ENCODE measurements at regions not wholly inside any gene's neighbourhood (a gene's known extent, or its start where the extent isn't known, plus 50 kb on each side); places are given as distances from the start of the nearest gene placed in this dataset.

GRCh38 chr5:143748516-143748915, 63.4 kb upstream of the HMHB1 start:
- no peaks in the 10 kb centered on the region for H3K4me1 ChIP-seq (ENCODE audit: control insufficient read depth, insufficient read depth, low read length, unreplicated experiment)
- H3K79me2 ChIP-seq (ENCODE audit: control insufficient read depth, insufficient read depth, low read length, unreplicated experiment) = no peaks in the 10 kb centered on the region
- no peak overlapping the region for H2AFZ ChIP-seq (ENCODE audit: low read length, unreplicated experiment)
- H3K4me3 ChIP-seq (ENCODE audit: low read depth, low read length) = no peak overlapping the region
- no peak overlapping the region for H3K27ac ChIP-seq (ENCODE audit: low read depth, low read length)
- H3K36me3 ChIP-seq (ENCODE audit: insufficient read depth, low read length) = no peaks in the 10 kb centered on the region
- no peaks in the 10 kb centered on the region for H3K27me3 ChIP-seq (ENCODE audit: insufficient read depth, low read length)

GRCh38 chr5:143742951-143743350, 69.0 kb upstream of the HMHB1 start:
- H3K4me3 ChIP-seq (ENCODE audit: low read depth, low read length) = no peak overlapping the region
- no peaks in the 10 kb centered on the region for H3K36me3 ChIP-seq (ENCODE audit: insufficient read depth, low read length)
- H3K27me3 ChIP-seq (ENCODE audit: insufficient read depth, low read length) = no peaks in the 10 kb centered on the region
- no peaks in the 10 kb centered on the region for H3K79me2 ChIP-seq (ENCODE audit: control insufficient read depth, insufficient read depth, low read length, unreplicated experiment)
- no peak overlapping the region for H3K27ac ChIP-seq (ENCODE audit: low read depth, low read length)
- no peak overlapping the region for H2AFZ ChIP-seq (ENCODE audit: low read length, unreplicated experiment)
- no peaks in the 10 kb centered on the region for H3K4me1 ChIP-seq (ENCODE audit: control insufficient read depth, insufficient read depth, low read length, unreplicated experiment)

GRCh38 chr5:143741421-143741820, 70.5 kb upstream of the HMHB1 start:
- no peak overlapping the region for H3K4me3 ChIP-seq (ENCODE audit: low read depth, low read length)
- no peak overlapping the region for H2AFZ ChIP-seq (ENCODE audit: low read length, unreplicated experiment)
- no peaks in the 10 kb centered on the region for H3K4me1 ChIP-seq (ENCODE audit: control insufficient read depth, insufficient read depth, low read length, unreplicated experiment)
- no peaks in the 10 kb centered on the region for H3K27me3 ChIP-seq (ENCODE audit: insufficient read depth, low read length)
- H3K79me2 ChIP-seq (ENCODE audit: control insufficient read depth, insufficient read depth, low read length, unreplicated experiment) = no peaks in the 10 kb centered on the region
- H3K27ac ChIP-seq (ENCODE audit: low read depth, low read length) = no peak overlapping the region
- H3K36me3 ChIP-seq (ENCODE audit: insufficient read depth, low read length) = no peaks in the 10 kb centered on the region

GRCh38 chr5:143740956-143741355, 71.0 kb upstream of the HMHB1 start:
- H2AFZ ChIP-seq (ENCODE audit: low read length, unreplicated experiment) = no peak overlapping the region
- no peaks in the 10 kb centered on the region for H3K4me1 ChIP-seq (ENCODE audit: control insufficient read depth, insufficient read depth, low read length, unreplicated experiment)

GRCh38 chr5:143739746-143740145, 72.2 kb upstream of the HMHB1 start:
- H3K36me3 ChIP-seq (ENCODE audit: insufficient read depth, low read length) = no peaks in the 10 kb centered on the region
- no peak overlapping the region for H3K4me3 ChIP-seq (ENCODE audit: low read depth, low read length)
- no peaks in the 10 kb centered on the region for H3K4me1 ChIP-seq (ENCODE audit: control insufficient read depth, insufficient read depth, low read length, unreplicated experiment)
- no peaks in the 10 kb centered on the region for H3K79me2 ChIP-seq (ENCODE audit: control insufficient read depth, insufficient read depth, low read length, unreplicated experiment)
- H3K27ac ChIP-seq (ENCODE audit: low read depth, low read length) = no peak overlapping the region
- no peak overlapping the region for H2AFZ ChIP-seq (ENCODE audit: low read length, unreplicated experiment)
- H3K27me3 ChIP-seq (ENCODE audit: insufficient read depth, low read length) = no peaks in the 10 kb centered on the region

More at GRCh38 chr5:143740956-143741355, 71.0 kb upstream of the HMHB1 start:
- no peaks in the 10 kb centered on the region for H3K36me3 ChIP-seq (ENCODE audit: insufficient read depth, low read length)
- no peaks in the 10 kb centered on the region for H3K79me2 ChIP-seq (ENCODE audit: control insufficient read depth, insufficient read depth, low read length, unreplicated experiment)
- no peak overlapping the region for H3K4me3 ChIP-seq (ENCODE audit: low read depth, low read length)
- H3K27ac ChIP-seq (ENCODE audit: low read depth, low read length) = no peak overlapping the region
- H3K27me3 ChIP-seq (ENCODE audit: insufficient read depth, low read length) = no peaks in the 10 kb centered on the region

GRCh38 chr5:143738417-143739401, 73.3 kb upstream of the HMHB1 start:
- Histone ChIP-seq H3K36me3 (ENCODE audit: insufficient read depth, low read length) (no peaks in the 10 kb centered on the region), H3K4me3 (ENCODE audit: low read depth, low read length) (no peak overlapping the region), H3K79me2 (ENCODE audit: control insufficient read depth, insufficient read depth, low read length, unreplicated experiment) (no peaks in the 10 kb centered on the region), H2AFZ (ENCODE audit: low read length, unreplicated experiment) (no peak overlapping the region), H3K27me3 (ENCODE audit: insufficient read depth, low read length) (no peaks in the 10 kb centered on the region), H3K4me1 (ENCODE audit: control insufficient read depth, insufficient read depth, low read length, unreplicated experiment) (no peaks in the 10 kb centered on the region), H3K27ac (ENCODE audit: low read depth, low read length) (no peak overlapping the region)

- H3K27ac ChIP-seq (ENCODE audit: low read depth, low read length) = no peak overlapping the region
- H3K79me2 ChIP-seq (ENCODE audit: control insufficient read depth, insufficient read depth, low read length, unreplicated experiment) = no peaks in the 10 kb centered on the region
- no peak overlapping the region for H3K4me3 ChIP-seq (ENCODE audit: low read depth, low read length)
- no peaks in the 10 kb centered on the region for H3K4me1 ChIP-seq (ENCODE audit: control insufficient read depth, insufficient read depth, low read length, unreplicated experiment)
- H3K36me3 ChIP-seq (ENCODE audit: insufficient read depth, low read length) = no peaks in the 10 kb centered on the region
- H2AFZ ChIP-seq (ENCODE audit: low read length, unreplicated experiment) = no peak overlapping the region
- H3K27me3 ChIP-seq (ENCODE audit: insufficient read depth, low read length) = no peaks in the 10 kb centered on the region
Measured at GRCh38 chr5:143737062-143737461, 74.9 kb upstream of the HMHB1 start.

- H3K4me1 ChIP-seq (ENCODE audit: control insufficient read depth, insufficient read depth, low read length, unreplicated experiment) = no peaks in the 10 kb centered on the region
- H3K36me3 ChIP-seq (ENCODE audit: insufficient read depth, low read length) = no peaks in the 10 kb centered on the region
- H3K27me3 ChIP-seq (ENCODE audit: insufficient read depth, low read length) = no peaks in the 10 kb centered on the region
- H3K79me2 ChIP-seq (ENCODE audit: control insufficient read depth, insufficient read depth, low read length, unreplicated experiment) = no peaks in the 10 kb centered on the region
- no peak overlapping the region for H3K4me3 ChIP-seq (ENCODE audit: low read depth, low read length)
- H2AFZ ChIP-seq (ENCODE audit: low read length, unreplicated experiment) = no peak overlapping the region
- no peak overlapping the region for H3K27ac ChIP-seq (ENCODE audit: low read depth, low read length)
Measured at GRCh38 chr5:143734456-143734780, 77.5 kb upstream of the HMHB1 start.

GRCh38 chr5:143733665-143734455, 78.1 kb upstream of the HMHB1 start:
- Histone ChIP-seq H3K27me3 (ENCODE audit: insufficient read depth, low read length) (no peaks in the 10 kb centered on the region), H3K4me1 (ENCODE audit: control insufficient read depth, insufficient read depth, low read length, unreplicated experiment) (no peaks in the 10 kb centered on the region), H3K36me3 (ENCODE audit: insufficient read depth, low read length) (no peaks in the 10 kb centered on the region), H3K27ac (ENCODE audit: low read depth, low read length) (no peak overlapping the region), H3K79me2 (ENCODE audit: control insufficient read depth, insufficient read depth, low read length, unreplicated experiment) (no peaks in the 10 kb centered on the region), H2AFZ (ENCODE audit: low read length, unreplicated experiment) (no peak overlapping the region), H3K4me3 (ENCODE audit: low read depth, low read length) (no peak overlapping the region)

- H2AFZ ChIP-seq (ENCODE audit: low read length, unreplicated experiment) = no peak overlapping the region
- H3K4me3 ChIP-seq (ENCODE audit: low read depth, low read length) = no peak overlapping the region
- H3K79me2 ChIP-seq (ENCODE audit: control insufficient read depth, insufficient read depth, low read length, unreplicated experiment) = no peaks in the 10 kb centered on the region
- no peak overlapping the region for H3K27ac ChIP-seq (ENCODE audit: low read depth, low read length)
- no peaks in the 10 kb centered on the region for H3K4me1 ChIP-seq (ENCODE audit: control insufficient read depth, insufficient read depth, low read length, unreplicated experiment)
- H3K36me3 ChIP-seq (ENCODE audit: insufficient read depth, low read length) = no peaks in the 10 kb centered on the region
- no peaks in the 10 kb centered on the region for H3K27me3 ChIP-seq (ENCODE audit: insufficient read depth, low read length)
Measured at GRCh38 chr5:143732402-143732801, 79.6 kb upstream of the HMHB1 start.

Data from ACC112 (cell line).